Stimulated activated naive CD8-positive, alpha-beta T cell treated with anti-CD3 and anti-CD28 coated beads, Interleukin-15, amount 100 ng/mL, for 72 hours (primary cell): ENCODE measurements at regions not wholly inside any gene's neighbourhood (a gene's known extent, or its start where the extent isn't known, plus 50 kb on each side); places are given as distances from the start of the nearest gene placed in this dataset.

Experiments used
- ATAC-seq: fragments of 150-1000 bp; cut with Tn5 transposase; 2 replicates; pipeline ENCODE4 v1.10.0; 2021; ENCODE audit warnings: mild to moderate bottlenecking, moderate library complexity
- DNase-seq, 2 donors: peaks; one replicate each; pipeline ENCODE4 v3.0.0; 2021 to 2022
- H3K27ac Mint-ChIP-seq, 2 donors: one replicate each; pipeline ENCODE4 v1.8.0; 2022; ENCODE audit warnings: mild to moderate bottlenecking in 2 of 2, mixed read lengths in 2 of 2, moderate library complexity in 2 of 2
- H3K27me3 Mint-ChIP-seq: one replicate; pipeline ENCODE4 v1.8.0; 2022; ENCODE audit warnings: mixed read lengths
- H3K4me1 Mint-ChIP-seq: one replicate; pipeline ENCODE4 v1.8.0; 2022; ENCODE audit warnings: mild to moderate bottlenecking, mixed read lengths
- H3K4me3 Mint-ChIP-seq, 2 donors: one replicate each; pipeline ENCODE4 v1.8.0; 2022; ENCODE audit warnings: mild to moderate bottlenecking in 2 of 2, mixed read lengths in 2 of 2, moderate library complexity in 1 of 2
- H3K9me3 Mint-ChIP-seq, 2 donors: one replicate each; pipeline ENCODE4 v1.8.0; 2022; ENCODE audit warnings: mixed read lengths in 2 of 2

DNA sequence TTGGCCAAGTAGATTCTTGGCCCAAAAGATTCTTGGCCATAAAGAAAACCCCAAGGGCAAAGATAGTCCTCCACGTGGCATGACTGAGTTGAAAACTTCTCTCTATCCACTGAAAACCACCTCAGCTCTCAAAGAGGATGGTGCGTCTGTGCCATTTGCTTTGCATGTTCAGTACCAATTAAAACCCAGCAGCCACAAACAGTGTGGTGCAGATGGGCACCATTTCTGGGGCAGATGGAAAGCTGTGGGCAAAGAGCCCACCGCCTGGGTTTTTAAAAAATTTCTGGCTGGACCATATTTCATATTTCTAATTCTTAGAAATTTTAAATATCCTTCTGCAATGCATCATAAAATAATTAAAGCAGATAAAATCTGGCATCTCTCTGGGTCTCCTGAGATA lies 84.5 kb upstream of the PUM3 start:
- DNase-seq (no peak), ATAC-seq (no peak)
- H3K4me3 Mint-ChIP-seq = no peak overlapping the region
- no peaks in the 10 kb centered on the region for H3K27me3 Mint-ChIP-seq
- no peak overlapping the region for H3K27ac Mint-ChIP-seq
- H3K9me3 Mint-ChIP-seq = peaks cover 0 to 6% of the 10 kb centered on the region in 2 donors
- no peaks in the 10 kb centered on the region for H3K4me1 Mint-ChIP-seq

DNA sequence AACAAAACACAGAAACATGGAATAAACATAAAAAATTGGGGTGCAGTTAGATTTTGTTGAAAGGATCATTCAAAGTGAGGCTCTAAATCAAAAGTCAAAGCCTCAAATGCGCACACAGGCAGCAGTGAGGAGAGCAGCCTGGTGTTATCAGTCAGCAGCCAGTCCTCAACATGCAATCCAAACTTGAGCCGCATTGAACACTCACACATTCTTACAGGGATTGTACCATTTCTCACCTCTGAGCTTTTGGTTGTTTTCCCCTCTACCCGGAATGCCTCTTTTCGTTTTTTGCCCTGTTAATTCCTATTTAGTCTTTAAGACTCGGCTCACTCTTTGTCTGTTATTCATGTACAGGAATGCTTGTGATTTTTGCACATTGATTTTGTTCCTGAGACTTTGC lies 81.1 kb upstream of the PUM3 start:
- H3K27me3 Mint-ChIP-seq = peaks cover 6% of the 10 kb centered on the region
- H3K4me1 Mint-ChIP-seq = no peaks in the 10 kb centered on the region
- H3K9me3 Mint-ChIP-seq = peaks cover 0 to 6% of the 10 kb centered on the region in 2 donors
- no peak overlapping the region for H3K27ac Mint-ChIP-seq
- DNase-seq = no peak
- no peak overlapping the region for H3K4me3 Mint-ChIP-seq
- ATAC-seq = no peak

DNA sequence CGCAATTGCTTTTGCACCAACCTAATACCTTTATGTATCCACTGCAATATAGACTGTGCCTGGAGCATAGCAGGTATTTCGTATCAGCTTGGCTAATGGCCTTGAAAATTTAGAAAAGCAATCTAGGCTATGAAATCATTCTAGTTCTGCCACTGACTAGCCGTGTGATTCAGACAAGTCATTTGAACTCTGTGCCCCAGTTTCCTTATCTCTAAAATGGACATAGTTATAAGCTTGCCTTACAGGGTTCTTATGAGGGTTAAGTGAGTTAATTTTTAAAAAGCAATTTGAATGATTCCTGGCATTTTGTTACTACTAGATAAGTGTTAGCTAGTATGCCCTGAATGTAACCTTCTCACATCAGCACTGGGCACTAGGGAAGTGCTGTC lies 80.5 kb upstream of the PUM3 start:
- no peak for ATAC-seq
- H3K4me1 Mint-ChIP-seq = no peaks in the 10 kb centered on the region

DNA sequence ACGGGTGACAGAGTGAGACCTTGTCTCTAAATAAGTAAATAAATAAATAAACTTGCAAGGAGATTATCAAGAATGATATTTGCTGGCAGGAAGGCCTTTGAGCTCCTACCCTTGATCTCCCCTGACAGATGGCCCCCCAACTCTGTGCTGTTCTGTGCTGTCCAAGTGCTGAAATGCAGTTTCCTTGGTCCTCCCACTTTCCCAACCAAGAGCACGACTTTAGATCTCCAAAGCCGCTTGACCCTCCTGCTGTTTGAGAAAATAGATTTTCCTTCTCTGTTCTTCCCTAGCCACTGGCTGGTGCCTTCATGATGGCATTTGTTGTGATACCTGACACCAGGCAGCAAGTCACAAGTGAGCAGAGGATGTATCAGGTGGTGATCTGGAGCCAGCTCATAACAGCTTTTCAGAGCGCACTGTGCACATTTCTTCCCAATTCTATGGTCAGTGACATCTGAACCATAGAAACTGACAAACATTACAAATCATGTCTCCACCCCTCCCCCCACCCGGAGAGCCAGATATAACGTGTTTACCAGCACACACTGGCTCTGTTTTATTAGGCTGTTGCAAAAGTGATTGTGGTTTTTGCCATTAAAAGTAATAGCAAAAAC lies 80.0 kb upstream of the PUM3 start:
- Mint-ChIP-seq H3K9me3 (peaks cover 0 to 6% of the 10 kb centered on the region in 2 donors), H3K27ac (no peak overlapping the region), H3K4me3 (no peak overlapping the region), H3K4me1 (no peaks in the 10 kb centered on the region), H3K27me3 (peaks cover 6% of the 10 kb centered on the region)
- DNase-seq = no peak
- ATAC-seq = no peak

More for the DNA sequence above, 80.5 kb upstream of the PUM3 start:
- peaks cover 0 to 6% of the 10 kb centered on the region in 2 donors for H3K9me3 Mint-ChIP-seq
- no peak for DNase-seq
- peaks cover 6% of the 10 kb centered on the region for H3K27me3 Mint-ChIP-seq
- no peak overlapping the region for H3K27ac Mint-ChIP-seq
- H3K4me3 Mint-ChIP-seq = no peak overlapping the region

DNA sequence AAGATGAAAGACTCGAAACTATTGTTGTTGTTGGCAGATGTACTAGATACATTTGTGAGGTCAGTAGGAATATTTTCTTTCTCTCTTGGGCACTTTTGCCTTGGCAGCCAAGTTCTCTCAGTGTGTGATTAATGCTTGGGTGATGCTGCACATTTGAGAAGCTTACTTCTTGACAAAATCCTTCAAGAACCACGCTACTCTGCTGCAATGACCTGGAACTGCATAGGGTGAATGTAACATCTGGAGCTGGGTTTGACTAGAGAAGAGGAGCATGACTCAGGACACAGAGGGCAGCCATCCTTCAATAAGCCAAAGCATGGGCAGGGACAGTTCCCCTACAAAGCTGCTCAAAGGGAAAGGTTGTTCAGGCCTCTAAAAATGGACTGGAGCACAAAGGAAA lies 75.5 kb upstream of the PUM3 start:
- no peak overlapping the region for H3K4me3 Mint-ChIP-seq
- H3K27ac Mint-ChIP-seq = no peak overlapping the region
- no peaks in the 10 kb centered on the region for H3K9me3 Mint-ChIP-seq
- H3K4me1 Mint-ChIP-seq = no peaks in the 10 kb centered on the region
- no peak for DNase-seq
- peaks cover 13% of the 10 kb centered on the region for H3K27me3 Mint-ChIP-seq
- ATAC-seq = no peak

DNA sequence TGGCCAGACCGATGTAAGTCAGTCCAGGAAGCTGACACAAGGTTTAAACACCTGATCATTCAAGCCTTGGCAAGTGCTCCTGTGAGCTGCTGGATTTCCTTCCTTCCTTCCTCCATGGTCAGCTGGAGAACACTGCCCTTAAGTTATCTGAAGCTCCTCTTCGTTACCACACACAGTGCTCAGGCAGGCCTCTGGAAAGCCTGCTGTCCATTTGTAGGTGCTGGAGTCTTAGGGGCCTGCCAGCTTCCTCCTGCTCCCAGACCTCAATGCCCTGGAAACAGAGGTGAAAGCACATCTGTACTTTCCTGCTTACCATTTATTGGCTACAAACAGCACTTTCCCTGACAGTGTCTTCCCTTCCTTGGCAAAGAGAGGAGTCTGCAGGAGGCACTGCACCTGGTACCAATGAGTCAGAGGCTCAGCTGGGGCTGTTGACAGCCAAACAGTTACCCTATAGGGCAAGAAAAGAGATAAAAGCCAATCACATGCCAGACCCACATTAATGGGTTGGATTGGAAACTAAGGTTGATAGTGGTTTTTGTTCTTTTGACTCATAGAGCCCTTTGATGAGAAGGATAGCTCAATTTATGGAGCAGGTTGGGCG lies 72.6 kb upstream of the PUM3 start:
- DNase-seq = no peak
- ATAC-seq = no peak
- no peaks in the 10 kb centered on the region for H3K4me1 Mint-ChIP-seq
- H3K9me3 Mint-ChIP-seq = peaks cover 0 to 6% of the 10 kb centered on the region in 2 donors
- H3K4me3 Mint-ChIP-seq = no peak overlapping the region
- H3K27me3 Mint-ChIP-seq = peaks cover 20% of the 10 kb centered on the region
- H3K27ac Mint-ChIP-seq = no peak overlapping the region

DNA sequence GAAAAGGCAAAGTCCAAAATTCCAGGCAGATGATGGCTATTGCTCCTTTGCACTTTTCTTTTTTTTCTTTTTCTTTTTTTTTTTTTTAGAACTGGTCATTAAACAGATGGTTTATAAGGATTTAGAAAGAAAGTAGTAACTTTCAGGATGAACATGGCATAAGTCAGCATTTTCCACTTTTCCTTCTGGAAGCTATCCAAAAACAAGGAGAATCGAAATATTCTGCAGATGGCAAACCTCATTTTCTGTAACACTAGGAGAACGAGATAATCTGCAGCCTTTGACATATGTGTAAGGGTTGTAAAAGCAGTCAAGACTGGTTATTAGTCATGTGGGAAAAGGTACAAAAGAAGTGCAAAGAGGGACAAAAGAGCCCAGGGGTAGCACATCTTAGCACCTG lies 69.1 kb upstream of the PUM3 start:
- peaks cover 29% of the 10 kb centered on the region for H3K27me3 Mint-ChIP-seq
- ATAC-seq (no peak), DNase-seq (no peak)
- H3K4me1 Mint-ChIP-seq = no peaks in the 10 kb centered on the region
- no peak overlapping the region for H3K4me3 Mint-ChIP-seq
- no peak overlapping the region for H3K27ac Mint-ChIP-seq
- peaks cover 0 to 6% of the 10 kb centered on the region in 2 donors for H3K9me3 Mint-ChIP-seq

DNA sequence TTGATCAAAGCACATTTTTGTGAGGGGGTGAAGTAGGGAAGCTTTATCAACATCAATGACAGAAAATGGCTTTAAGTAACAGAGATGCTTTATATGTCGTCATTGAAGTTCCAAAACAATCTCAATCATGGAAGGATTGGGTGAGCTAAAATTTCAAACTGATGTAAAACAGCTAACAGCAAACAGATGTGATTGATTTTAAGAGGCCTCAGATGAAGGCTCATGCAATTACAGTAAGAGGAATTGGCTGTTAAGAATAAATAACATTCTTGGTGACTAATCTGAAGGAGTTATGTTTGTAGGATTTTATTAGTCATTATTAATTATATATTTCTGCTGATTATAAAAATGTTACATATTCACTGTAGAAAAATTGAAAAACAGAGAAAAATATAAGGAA lies 63.5 kb upstream of the PUM3 start:
- Mint-ChIP-seq H3K9me3 (no peaks in the 10 kb centered on the region), H3K4me1 (no peaks in the 10 kb centered on the region), H3K27me3 (peaks cover 17% of the 10 kb centered on the region), H3K4me3 (no peak overlapping the region), H3K27ac (no peak overlapping the region)
- ATAC-seq (no peak), DNase-seq (no peak)

DNA sequence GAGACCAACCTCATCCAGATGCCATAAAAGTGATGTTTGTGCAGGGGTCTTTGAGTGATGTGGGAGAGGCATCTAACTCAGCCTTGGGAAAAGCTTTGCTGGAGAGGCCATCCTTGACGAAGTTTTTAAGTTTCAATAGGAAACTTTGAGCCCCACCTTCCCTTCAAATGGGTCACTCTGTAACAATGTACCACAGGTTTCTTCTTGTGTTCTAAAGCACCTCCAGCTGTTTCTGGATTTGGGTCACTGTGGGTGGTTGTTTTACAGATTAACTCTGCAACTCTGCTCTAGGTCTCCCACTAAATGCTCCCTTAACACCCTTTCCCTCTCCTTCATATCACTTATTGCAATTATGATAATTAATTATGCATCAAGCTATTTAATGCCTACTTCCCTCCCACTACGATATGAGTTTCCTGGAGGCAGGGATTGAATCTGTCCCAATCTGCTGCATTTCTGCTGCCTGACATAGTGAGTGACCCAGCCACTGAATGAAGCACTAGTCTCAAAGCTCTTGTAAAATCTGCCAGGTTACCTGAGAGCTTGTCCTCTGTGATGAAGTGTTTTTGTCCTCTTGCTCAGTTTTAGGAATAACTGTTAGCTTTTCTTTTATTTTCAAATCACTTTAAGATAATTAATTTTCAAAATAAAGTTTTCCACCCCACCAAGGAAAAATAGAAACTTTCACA lies 60.5 kb upstream of the PUM3 start:
- DNase-seq = no peak
- no peak for ATAC-seq
- no peak overlapping the region for H3K27ac Mint-ChIP-seq
- no peak overlapping the region for H3K4me3 Mint-ChIP-seq
- no peaks in the 10 kb centered on the region for H3K4me1 Mint-ChIP-seq
- peaks cover 8% of the 10 kb centered on the region for H3K27me3 Mint-ChIP-seq
- H3K9me3 Mint-ChIP-seq = peaks cover 0 to 7% of the 10 kb centered on the region in 2 donors
